ENCODE measurements at regions not wholly inside any gene's neighbourhood (a gene's known extent, or its start where the extent isn't known, plus 50 kb on each side); places are given as distances from the start of the nearest gene placed in this dataset.

GRCh38 chr5:73339051-73339575, 109.5 kb downstream of the FOXD1 start (continued):
- TF ChIP-seq E4F1 (IDR thresholded peaks at IDR 0.05; ENCODE audit: borderline replicate concordance, partially characterized antibody) (no peak), SMAD1 (IDR thresholded peaks at IDR 0.05; ENCODE audit: low read depth, partially characterized antibody) (no peak)

GRCh38 chr5:73338256-73339050, 110.1 kb downstream of the FOXD1 start:
- ChIA-PET SMC1A (ENCODE audit: uncharacterized antibody, unreplicated experiment) (no interaction called here), POLR2A (no interaction called here), RAD21 (ENCODE audit: unreplicated experiment) (no interaction called here), CTCF (no interaction called here)
- H3K79me2 ChIP-seq (ENCODE audit: control insufficient read depth, insufficient read depth, low read length): no peaks in the 10 kb centered on the region
- no peak overlapping the region for H2AFZ ChIP-seq (ENCODE audit: control insufficient read depth, low read depth, low read length)
- H3K4me2 ChIP-seq (ENCODE audit: control insufficient read depth, insufficient read depth): no peak overlapping the region
- H3K4me1 ChIP-seq (ENCODE audit: control insufficient read depth, insufficient read depth, low read length): no peaks in the 10 kb centered on the region
- in situ Hi-C loops (cut with MboI) (no loop called here), intact Hi-C loops (cut with micrococcal nuclease; ENCODE audit: unreplicated experiment) (no loop called here)
- FAIRE-seq: no peak
- H3K9ac ChIP-seq (ENCODE audit: control insufficient read depth, insufficient read depth, low read length): no peak overlapping the region
- H3K36me3 ChIP-seq (ENCODE audit: control insufficient read depth in 2 of 2, insufficient read depth in 2 of 2, low read length in 1 of 2): no peaks in the 10 kb centered on the region
- no peak for ATAC-seq
- no peaks in the 10 kb centered on the region for H3K9me3 ChIP-seq (replicated peaks; ENCODE audit: control insufficient read depth, insufficient read depth, low read length)
- WGBS (ENCODE audit: insufficient coverage, insufficient replicate concordance, low lambda C conversion rate, missing lambda C conversion rate): 52% methylated on average over 17 of the region's 17 CpGs
- no peaks in the 10 kb centered on the region for H4K20me1 ChIP-seq (ENCODE audit: control insufficient read depth, insufficient read depth)
- no peak overlapping the region for H3K4me3 ChIP-seq
- no TSS peak for BruUV-seq (replicated peaks)
- no peak for DNase-seq (ENCODE audit: low read depth, low spot score)
- no peak overlapping the region for H3K27ac ChIP-seq (ENCODE audit: control insufficient read depth, insufficient read depth)
- peaks cover 1 to 4% of the 10 kb centered on the region in 2 experiments; a peak in 3 of 4 replicates for H3K27me3 ChIP-seq (replicated peaks in 1 of 2; ENCODE audit: control insufficient read depth in 2 of 2, insufficient read depth in 2 of 2, low read length in 1 of 2)
- TF ChIP-seq E4F1 (IDR thresholded peaks at IDR 0.05; ENCODE audit: borderline replicate concordance, partially characterized antibody): no peak
- no peak for TF ChIP-seq BACH1 (IDR thresholded peaks at IDR 0.05; ENCODE audit: borderline replicate concordance)
- no peak for TF ChIP-seq IKZF2 (IDR thresholded peaks at IDR 0.05)
- no peak for TF ChIP-seq IRF5 (IDR thresholded peaks at IDR 0.05; ENCODE audit: borderline replicate concordance)
- no peak for TF ChIP-seq SP1 (IDR thresholded peaks at IDR 0.05; ENCODE audit: low read depth, low read length)
- TF ChIP-seq CBX3 (IDR thresholded peaks at IDR 0.05; ENCODE audit: borderline replicate concordance, low read depth): no peak
- TF ChIP-seq CHD4 (IDR thresholded peaks at IDR 0.05): no peak
- no peak for TF ChIP-seq ZNF207 (IDR thresholded peaks at IDR 0.05; ENCODE audit: borderline replicate concordance)
- no peak for TF ChIP-seq IRF4 (IDR thresholded peaks at IDR 0.05; ENCODE audit: low read depth, low read length)
- no peak for TF ChIP-seq SREBF1 (IDR thresholded peaks at IDR 0.05; ENCODE audit: low read length)
- TF ChIP-seq SMAD5 (IDR thresholded peaks at IDR 0.05; ENCODE audit: low read depth): no peak
- no peak for TF ChIP-seq SRF (IDR thresholded peaks at IDR 0.05; ENCODE audit: low read depth in 2 of 2, low read length in 2 of 2)
- no peak for TF ChIP-seq USF1 (IDR thresholded peaks at IDR 0.05; ENCODE audit: borderline replicate concordance, extremely low read length, insufficient read depth, low read depth, low read length)
- TF ChIP-seq RBBP5 (conservative IDR thresholded peaks at IDR 0.05): no peak
- TF ChIP-seq WRNIP1 (IDR thresholded peaks at IDR 0.05; ENCODE audit: borderline replicate concordance, low read depth, low read length): no peak
